ENCODE measurements at regions not wholly inside any gene's neighbourhood (a gene's known extent, or its start where the extent isn't known, plus 50 kb on each side); places are given as distances from the start of the nearest gene placed in this dataset.

GRCh38 chr2:225274751-225275150 is 124.8 kb upstream of the NYAP2 start:
- Histone ChIP-seq H3K27ac (ENCODE audit: low read depth in 1 of 2, low read length in 2 of 2) (no peak overlapping the region), H3K4me3 (ENCODE audit: low read length in 2 of 2) (no peak overlapping the region), H3K4me1 (ENCODE audit: control insufficient read depth in 1 of 2, insufficient read depth in 2 of 2, low read length in 2 of 2) (no peaks in the 10 kb centered on the region), H3K36me3 (ENCODE audit: control insufficient read depth in 1 of 2, insufficient read depth in 2 of 2, low read length in 1 of 2) (no peaks in the 10 kb centered on the region), H3K27me3 (ENCODE audit: control insufficient read depth in 1 of 2, insufficient read depth in 2 of 2, low read length in 1 of 2) (peaks cover 0 to 2% of the 10 kb centered on the region in 2 donors), H3K9me3 (ENCODE audit: control insufficient read depth, low read length) (peaks cover 4% of the 10 kb centered on the region)
- 2 to 3% methylated on average over 1 of the region's 1 CpG for WGBS, 2 donors
- intact Hi-C loops (cut with DNase I): no loop called here
- ATAC-seq (ENCODE audit: low FRiP score) (no peak), DNase-seq (no peak)

GRCh38 chr2:225272173-225272572 is 127.3 kb upstream of the NYAP2 start:
- intact Hi-C loops (cut with DNase I): no loop called here

GRCh38 chr2:225270861-225271260 is 128.6 kb upstream of the NYAP2 start:
- Histone ChIP-seq H3K27me3 (ENCODE audit: control insufficient read depth in 1 of 2, insufficient read depth in 2 of 2, low read length in 1 of 2) (peaks cover 0 to 2% of the 10 kb centered on the region in 2 donors), H3K4me1 (ENCODE audit: control insufficient read depth in 1 of 2, insufficient read depth in 2 of 2, low read length in 2 of 2) (no peaks in the 10 kb centered on the region), H3K9me3 (ENCODE audit: control insufficient read depth, low read length) (peaks cover 4% of the 10 kb centered on the region), H3K36me3 (ENCODE audit: control insufficient read depth in 1 of 2, insufficient read depth in 2 of 2, low read length in 1 of 2) (no peaks in the 10 kb centered on the region), H3K4me3 (ENCODE audit: low read length in 2 of 2) (no peak overlapping the region), H3K27ac (ENCODE audit: low read depth in 1 of 2, low read length in 2 of 2) (no peak overlapping the region)
- DNase-seq: no peak
- WGBS, 2 donors: 20 to 28% methylated on average over 2 of the region's 2 CpGs
- no peak for ATAC-seq (ENCODE audit: low FRiP score)
- intact Hi-C loops (cut with DNase I): no loop called here

More at GRCh38 chr2:225272173-225272572, 127.3 kb upstream of the NYAP2 start:
- no peak overlapping the region for H3K27ac ChIP-seq (ENCODE audit: low read depth in 1 of 2, low read length in 2 of 2)
- H3K4me1 ChIP-seq (ENCODE audit: control insufficient read depth in 1 of 2, insufficient read depth in 2 of 2, low read length in 2 of 2): no peaks in the 10 kb centered on the region
- DNase-seq: no peak
- no peak for ATAC-seq (ENCODE audit: low FRiP score)
- H3K36me3 ChIP-seq (ENCODE audit: control insufficient read depth in 1 of 2, insufficient read depth in 2 of 2, low read length in 1 of 2): no peaks in the 10 kb centered on the region
- H3K27me3 ChIP-seq (ENCODE audit: control insufficient read depth in 1 of 2, insufficient read depth in 2 of 2, low read length in 1 of 2): peaks cover 0 to 2% of the 10 kb centered on the region in 2 donors
- peaks cover 4% of the 10 kb centered on the region for H3K9me3 ChIP-seq (ENCODE audit: control insufficient read depth, low read length)
- H3K4me3 ChIP-seq (ENCODE audit: low read length in 2 of 2): no peak overlapping the region

GRCh38 chr2:225270053-225270452 is 129.5 kb upstream of the NYAP2 start:
- intact Hi-C loops (cut with DNase I): no loop called here
- no peak for ATAC-seq (ENCODE audit: low FRiP score)
- H3K27ac ChIP-seq (ENCODE audit: low read depth in 1 of 2, low read length in 2 of 2): no peak overlapping the region
- H3K27me3 ChIP-seq (ENCODE audit: control insufficient read depth in 1 of 2, insufficient read depth in 2 of 2, low read length in 1 of 2): no peaks in the 10 kb centered on the region
- no peak for DNase-seq
- H3K36me3 ChIP-seq (ENCODE audit: control insufficient read depth in 1 of 2, insufficient read depth in 2 of 2, low read length in 1 of 2): no peaks in the 10 kb centered on the region
- H3K4me3 ChIP-seq (ENCODE audit: low read length in 2 of 2): no peak overlapping the region
- H3K9me3 ChIP-seq (ENCODE audit: control insufficient read depth, low read length): peaks cover 4% of the 10 kb centered on the region
- H3K4me1 ChIP-seq (ENCODE audit: control insufficient read depth in 1 of 2, insufficient read depth in 2 of 2, low read length in 2 of 2): no peaks in the 10 kb centered on the region

- WGBS, 2 donors: 70 to 83% methylated on average over 3 of the region's 3 CpGs
- no peaks in the 10 kb centered on the region for H3K4me1 ChIP-seq (ENCODE audit: control insufficient read depth in 1 of 2, insufficient read depth in 2 of 2, low read length in 2 of 2)
- H3K4me3 ChIP-seq (ENCODE audit: low read length in 2 of 2): no peak overlapping the region
- H3K27ac ChIP-seq (ENCODE audit: low read depth in 1 of 2, low read length in 2 of 2): no peak overlapping the region
- H3K9me3 ChIP-seq (ENCODE audit: control insufficient read depth, low read length): peaks cover 1% of the 10 kb centered on the region
- no peaks in the 10 kb centered on the region for H3K36me3 ChIP-seq (ENCODE audit: control insufficient read depth in 1 of 2, insufficient read depth in 2 of 2, low read length in 1 of 2)
- intact Hi-C loops (cut with DNase I): no loop called here
- DNase-seq: no peak
- no peaks in the 10 kb centered on the region for H3K27me3 ChIP-seq (ENCODE audit: control insufficient read depth in 1 of 2, insufficient read depth in 2 of 2, low read length in 1 of 2)
- no peak for ATAC-seq (ENCODE audit: low FRiP score)
Observed at GRCh38 chr2:225254363-225254762, 145.1 kb upstream of the NYAP2 start.

GRCh38 chr2:225244933-225245332 is 154.6 kb upstream of the NYAP2 start:
- WGBS, 2 donors: 56 to 65% methylated on average over 4 of the region's 4 CpGs

GRCh38 chr2:225236769-225237323 is 162.7 kb upstream of the NYAP2 start:
- Histone ChIP-seq H3K9me3 (ENCODE audit: control insufficient read depth, low read length) (no peaks in the 10 kb centered on the region), H3K27ac (ENCODE audit: low read depth in 1 of 2, low read length in 2 of 2) (no peak overlapping the region), H3K27me3 (ENCODE audit: control insufficient read depth in 1 of 2, insufficient read depth in 2 of 2, low read length in 1 of 2) (no peaks in the 10 kb centered on the region), H3K36me3 (ENCODE audit: control insufficient read depth in 1 of 2, insufficient read depth in 2 of 2, low read length in 1 of 2) (no peaks in the 10 kb centered on the region), H3K4me3 (ENCODE audit: low read length in 2 of 2) (no peak overlapping the region), H3K4me1 (ENCODE audit: control insufficient read depth in 1 of 2, insufficient read depth in 2 of 2, low read length in 2 of 2) (no peaks in the 10 kb centered on the region)
- intact Hi-C loops (cut with DNase I): no loop called here
- WGBS, 2 donors: 72 to 76% methylated on average over 4 of the region's 4 CpGs
- no peak for DNase-seq
- no peak for ATAC-seq (ENCODE audit: low FRiP score)

More at GRCh38 chr2:225244933-225245332, 154.6 kb upstream of the NYAP2 start:
- H3K4me1 ChIP-seq (ENCODE audit: control insufficient read depth in 1 of 2, insufficient read depth in 2 of 2, low read length in 2 of 2): no peaks in the 10 kb centered on the region
- no peak for DNase-seq
- no peaks in the 10 kb centered on the region for H3K27me3 ChIP-seq (ENCODE audit: control insufficient read depth in 1 of 2, insufficient read depth in 2 of 2, low read length in 1 of 2)
- H3K36me3 ChIP-seq (ENCODE audit: control insufficient read depth in 1 of 2, insufficient read depth in 2 of 2, low read length in 1 of 2): no peaks in the 10 kb centered on the region
- no peak overlapping the region for H3K27ac ChIP-seq (ENCODE audit: low read depth in 1 of 2, low read length in 2 of 2)
- intact Hi-C loops (cut with DNase I): no loop called here
- H3K9me3 ChIP-seq (ENCODE audit: control insufficient read depth, low read length): no peaks in the 10 kb centered on the region
- ATAC-seq (ENCODE audit: low FRiP score): no peak
- no peak overlapping the region for H3K4me3 ChIP-seq (ENCODE audit: low read length in 2 of 2)

- DNase-seq (no peak), ATAC-seq (ENCODE audit: low FRiP score) (no peak)
- H3K9me3 ChIP-seq (ENCODE audit: control insufficient read depth, low read length): no peaks in the 10 kb centered on the region
- no peaks in the 10 kb centered on the region for H3K36me3 ChIP-seq (ENCODE audit: control insufficient read depth in 1 of 2, insufficient read depth in 2 of 2, low read length in 1 of 2)
- H3K27me3 ChIP-seq (ENCODE audit: control insufficient read depth in 1 of 2, insufficient read depth in 2 of 2, low read length in 1 of 2): no peaks in the 10 kb centered on the region
- no peak overlapping the region for H3K4me3 ChIP-seq (ENCODE audit: low read length in 2 of 2)
- H3K4me1 ChIP-seq (ENCODE audit: control insufficient read depth in 1 of 2, insufficient read depth in 2 of 2, low read length in 2 of 2): no peaks in the 10 kb centered on the region
- H3K27ac ChIP-seq (ENCODE audit: low read depth in 1 of 2, low read length in 2 of 2): no peak overlapping the region
- intact Hi-C loops (cut with DNase I): no loop called here
- 85 to 88% methylated on average over 4 of the region's 4 CpGs for WGBS, 2 donors
Observed at GRCh38 chr2:225233234-225233633, 166.3 kb upstream of the NYAP2 start.

- no peak overlapping the region for H3K4me3 ChIP-seq (ENCODE audit: low read length in 2 of 2)
- H3K9me3 ChIP-seq (ENCODE audit: control insufficient read depth, low read length): no peaks in the 10 kb centered on the region
- no peaks in the 10 kb centered on the region for H3K27me3 ChIP-seq (ENCODE audit: control insufficient read depth in 1 of 2, insufficient read depth in 2 of 2, low read length in 1 of 2)
- H3K27ac ChIP-seq (ENCODE audit: low read depth in 1 of 2, low read length in 2 of 2): no peak overlapping the region
- intact Hi-C loops (cut with DNase I): no loop called here
- 94% methylated on average over 6 of the region's 6 CpGs for WGBS, 2 donors
- ATAC-seq (ENCODE audit: low FRiP score): no peak
- no peaks in the 10 kb centered on the region for H3K36me3 ChIP-seq (ENCODE audit: control insufficient read depth in 1 of 2, insufficient read depth in 2 of 2, low read length in 1 of 2)
- H3K4me1 ChIP-seq (ENCODE audit: control insufficient read depth in 1 of 2, insufficient read depth in 2 of 2, low read length in 2 of 2): no peaks in the 10 kb centered on the region
- DNase-seq: no peak
Observed at GRCh38 chr2:225231900-225232299, 167.6 kb upstream of the NYAP2 start.
